ENCODE measurements at regions not wholly inside any gene's neighbourhood (a gene's known extent, or its start where the extent isn't known, plus 50 kb on each side); places are given as distances from the start of the nearest gene placed in this dataset.

DNA sequence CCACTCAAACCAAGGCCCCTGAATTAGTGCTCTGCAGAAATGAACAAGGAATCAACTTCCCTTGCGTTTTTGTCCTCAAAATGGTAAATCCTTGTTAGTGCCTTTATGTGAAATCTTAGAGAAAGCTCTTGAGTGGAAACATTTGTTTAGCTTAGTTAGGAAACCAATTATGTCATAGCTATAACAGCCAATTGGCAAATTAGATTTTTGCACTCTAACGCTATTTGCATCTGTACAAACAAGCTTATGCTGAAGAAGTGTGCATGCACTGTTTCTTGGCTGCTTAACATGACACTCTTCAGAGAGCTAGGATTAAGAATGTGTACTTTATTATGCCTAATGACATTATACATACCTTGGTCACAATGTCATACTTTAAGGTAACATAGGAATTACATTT lies 622.6 kb upstream of the SLC35B3 start:
- WGBS, result 87% methylated on average over 2 of the region's 2 CpGs
- no peak overlapping the region for H3K9ac ChIP-seq (ENCODE audit: low read depth in 1 of 2, low read length in 2 of 2)
- H3K27me3 ChIP-seq (ENCODE audit: control insufficient read depth in 4 of 4, insufficient read depth in 4 of 4, low read length in 3 of 4), result no peaks in the 10 kb centered on the region
- no peaks in the 10 kb centered on the region for H3K9me3 ChIP-seq (ENCODE audit: control insufficient read depth in 4 of 4, low read length in 3 of 4)
- H3K27ac ChIP-seq (ENCODE audit: low read depth in 1 of 2, low read length in 2 of 2), result no peak overlapping the region
- DNase-seq (ENCODE audit: low spot score), result no peak
- H3K4me3 ChIP-seq (ENCODE audit: low read depth in 1 of 3, low read length in 3 of 3), result no peak overlapping the region
- H3K36me3 ChIP-seq (ENCODE audit: control insufficient read depth in 4 of 4, insufficient read depth in 3 of 4, low read depth in 1 of 4, low read length in 3 of 4), result no peaks in the 10 kb centered on the region
- no peak for TF ChIP-seq FOXA1 (IDR thresholded peaks at IDR 0.05)
- TF ChIP-seq, protein P1, sequence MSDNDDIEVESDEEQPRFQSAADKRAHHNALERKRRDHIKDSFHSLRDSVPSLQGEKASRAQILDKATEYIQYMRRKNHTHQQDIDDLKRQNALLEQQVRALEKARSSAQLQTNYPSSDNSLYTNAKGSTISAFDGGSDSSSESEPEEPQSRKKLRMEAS (IDR thresholded peaks at IDR 0.05), result no peak
- no peak for TF ChIP-seq EGR1 (IDR thresholded peaks at IDR 0.05; ENCODE audit: low read depth in 2 of 2)
- no peak for TF ChIP-seq HNF4A (conservative IDR thresholded peaks at IDR 0.05)
- TF ChIP-seq, protein P2, sequence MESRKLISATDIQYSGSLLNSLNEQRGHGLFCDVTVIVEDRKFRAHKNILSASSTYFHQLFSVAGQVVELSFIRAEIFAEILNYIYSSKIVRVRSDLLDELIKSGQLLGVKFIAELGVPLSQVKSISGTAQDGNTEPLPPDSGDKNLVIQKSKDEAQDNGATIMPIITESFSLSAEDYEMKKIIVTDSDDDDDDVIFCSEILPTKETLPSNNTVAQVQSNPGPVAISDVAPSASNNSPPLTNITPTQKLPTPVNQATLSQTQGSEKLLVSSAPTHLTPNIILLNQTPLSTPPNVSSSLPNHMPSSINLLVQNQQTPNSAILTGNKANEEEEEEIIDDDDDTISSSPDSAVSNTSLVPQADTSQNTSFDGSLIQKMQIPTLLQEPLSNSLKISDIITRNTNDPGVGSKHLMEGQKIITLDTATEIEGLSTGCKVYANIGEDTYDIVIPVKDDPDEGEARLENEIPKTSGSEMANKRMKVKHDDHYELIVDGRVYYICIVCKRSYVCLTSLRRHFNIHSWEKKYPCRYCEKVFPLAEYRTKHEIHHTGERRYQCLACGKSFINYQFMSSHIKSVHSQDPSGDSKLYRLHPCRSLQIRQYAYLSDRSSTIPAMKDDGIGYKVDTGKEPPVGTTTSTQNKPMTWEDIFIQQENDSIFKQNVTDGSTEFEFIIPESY (IDR thresholded peaks at IDR 0.05), result no peak
- no peak for TF ChIP-seq FOXA2 (IDR thresholded peaks at IDR 0.05)
- no peak for TF ChIP-seq RAD21 (IDR thresholded peaks at IDR 0.05)
- TF ChIP-seq JUND (IDR thresholded peaks at IDR 0.05), result no peak
- TF ChIP-seq RXRA (IDR thresholded peaks at IDR 0.05), result no peak
- TF ChIP-seq HNF4G (IDR thresholded peaks at IDR 0.05), result no peak
- TF ChIP-seq, protein P3, sequence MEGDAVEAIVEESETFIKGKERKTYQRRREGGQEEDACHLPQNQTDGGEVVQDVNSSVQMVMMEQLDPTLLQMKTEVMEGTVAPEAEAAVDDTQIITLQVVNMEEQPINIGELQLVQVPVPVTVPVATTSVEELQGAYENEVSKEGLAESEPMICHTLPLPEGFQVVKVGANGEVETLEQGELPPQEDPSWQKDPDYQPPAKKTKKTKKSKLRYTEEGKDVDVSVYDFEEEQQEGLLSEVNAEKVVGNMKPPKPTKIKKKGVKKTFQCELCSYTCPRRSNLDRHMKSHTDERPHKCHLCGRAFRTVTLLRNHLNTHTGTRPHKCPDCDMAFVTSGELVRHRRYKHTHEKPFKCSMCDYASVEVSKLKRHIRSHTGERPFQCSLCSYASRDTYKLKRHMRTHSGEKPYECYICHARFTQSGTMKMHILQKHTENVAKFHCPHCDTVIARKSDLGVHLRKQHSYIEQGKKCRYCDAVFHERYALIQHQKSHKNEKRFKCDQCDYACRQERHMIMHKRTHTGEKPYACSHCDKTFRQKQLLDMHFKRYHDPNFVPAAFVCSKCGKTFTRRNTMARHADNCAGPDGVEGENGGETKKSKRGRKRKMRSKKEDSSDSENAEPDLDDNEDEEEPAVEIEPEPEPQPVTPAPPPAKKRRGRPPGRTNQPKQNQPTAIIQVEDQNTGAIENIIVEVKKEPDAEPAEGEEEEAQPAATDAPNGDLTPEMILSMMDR (IDR thresholded peaks at IDR 0.05; ENCODE audit: low read depth, low read length, missing input control), result no peak
- TF ChIP-seq YY1 (IDR thresholded peaks at IDR 0.05), result no peak
- TF ChIP-seq SP1 (IDR thresholded peaks at IDR 0.05), result no peak
- H3K4me1 ChIP-seq (ENCODE audit: control insufficient read depth in 4 of 4, insufficient read depth in 4 of 4, low read length in 3 of 4), result no peaks in the 10 kb centered on the region

DNA sequence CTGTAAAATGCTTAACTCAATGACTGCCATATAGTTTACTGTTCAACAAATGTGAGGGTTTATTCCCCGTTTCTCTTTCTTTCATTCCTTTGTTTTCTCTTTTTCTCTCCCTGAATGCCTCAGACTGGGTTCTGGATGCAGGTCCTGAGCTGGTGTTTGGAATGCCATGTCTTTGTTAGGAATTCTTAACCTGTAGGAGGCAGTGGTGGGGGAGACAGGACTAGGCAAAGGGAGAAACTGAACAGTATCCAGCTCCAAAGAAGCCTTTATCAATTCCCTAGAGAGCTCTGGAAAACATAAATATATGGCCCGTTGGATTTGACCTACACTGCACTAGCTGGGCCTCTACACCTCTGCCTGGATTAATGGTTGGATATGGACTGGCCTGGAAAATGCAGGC lies 621.2 kb upstream of the SLC35B3 start:
- WGBS, result 47% methylated on average over 2 of the region's 2 CpGs
- no peak for DNase-seq (ENCODE audit: low spot score)
- H3K9ac ChIP-seq (ENCODE audit: low read depth in 1 of 2, low read length in 2 of 2), result no peak overlapping the region
- H3K9me3 ChIP-seq (ENCODE audit: control insufficient read depth in 4 of 4, low read length in 3 of 4), result no peaks in the 10 kb centered on the region
- no peak for TF ChIP-seq EGR1 (IDR thresholded peaks at IDR 0.05; ENCODE audit: low read depth in 2 of 2)
- no peak for TF ChIP-seq RXRA (IDR thresholded peaks at IDR 0.05)
- no peak for TF ChIP-seq NR2F2 (IDR thresholded peaks at IDR 0.05)
- TF ChIP-seq TAF1 (conservative IDR thresholded peaks at IDR 0.05), result no peak
- no peak for TF ChIP-seq GABPA (IDR thresholded peaks at IDR 0.05 in 1 of 2, conservative IDR thresholded peaks at IDR 0.05 in 1 of 2)
- TF ChIP-seq HNF4A (conservative IDR thresholded peaks at IDR 0.05), result no peak
- no peak for TF ChIP-seq RAD21 (IDR thresholded peaks at IDR 0.05)
- no peak for TF ChIP-seq FOXA1 (IDR thresholded peaks at IDR 0.05)
- no peak for TF ChIP-seq HNF4G (IDR thresholded peaks at IDR 0.05)
- no peaks in the 10 kb centered on the region for H3K4me1 ChIP-seq (ENCODE audit: control insufficient read depth in 4 of 4, insufficient read depth in 4 of 4, low read length in 3 of 4)
- no peaks in the 10 kb centered on the region for H3K27me3 ChIP-seq (ENCODE audit: control insufficient read depth in 4 of 4, insufficient read depth in 4 of 4, low read length in 3 of 4)
- no peak overlapping the region for H3K27ac ChIP-seq (ENCODE audit: low read depth in 1 of 2, low read length in 2 of 2)
- no peak overlapping the region for H3K4me3 ChIP-seq (ENCODE audit: low read depth in 1 of 3, low read length in 3 of 3)
- no peaks in the 10 kb centered on the region for H3K36me3 ChIP-seq (ENCODE audit: control insufficient read depth in 4 of 4, insufficient read depth in 3 of 4, low read depth in 1 of 4, low read length in 3 of 4)

DNA sequence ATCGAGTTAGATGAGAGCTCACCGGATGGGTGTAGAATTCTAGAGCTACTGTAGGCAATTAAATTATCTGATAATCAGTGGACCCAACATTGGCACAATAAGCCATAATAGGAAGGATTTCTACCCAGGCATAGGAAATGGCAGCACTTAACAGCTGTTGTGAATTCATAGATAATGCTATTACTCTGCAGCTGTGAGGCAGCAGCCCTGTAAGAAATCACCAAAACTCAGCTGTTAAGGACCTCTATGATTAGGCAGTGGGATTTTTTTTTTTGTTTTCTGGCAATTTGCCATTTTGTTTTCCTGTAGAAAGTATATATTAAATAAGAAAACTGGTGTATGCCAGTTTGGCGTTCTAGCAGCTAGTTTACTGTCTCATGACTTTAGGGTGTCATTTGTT lies 609.1 kb upstream of the SLC35B3 start:
- H3K4me3 ChIP-seq (ENCODE audit: low read depth in 1 of 3, low read length in 3 of 3), result no peak overlapping the region
- H3K36me3 ChIP-seq (ENCODE audit: control insufficient read depth in 4 of 4, insufficient read depth in 3 of 4, low read depth in 1 of 4, low read length in 3 of 4), result no peaks in the 10 kb centered on the region
- H3K9me3 ChIP-seq (ENCODE audit: control insufficient read depth in 4 of 4, low read length in 3 of 4), result peaks cover 0 to 1% (median 0%) of the 10 kb centered on the region in 4 donors
- H3K27me3 ChIP-seq (ENCODE audit: control insufficient read depth in 4 of 4, insufficient read depth in 4 of 4, low read length in 3 of 4), result no peaks in the 10 kb centered on the region
- TF ChIP-seq HNF4A (conservative IDR thresholded peaks at IDR 0.05) (no peak), FOXA2 (IDR thresholded peaks at IDR 0.05) (no peak), RXRA (IDR thresholded peaks at IDR 0.05) (no peak), NR2F2 (IDR thresholded peaks at IDR 0.05) (no peak), YY1 (IDR thresholded peaks at IDR 0.05) (no peak), JUND (IDR thresholded peaks at IDR 0.05) (no peak)
- TF ChIP-seq, protein P1 (IDR thresholded peaks at IDR 0.05), result no peak
- 92% methylated on average over 3 of the region's 3 CpGs for WGBS
- no peaks in the 10 kb centered on the region for H3K4me1 ChIP-seq (ENCODE audit: control insufficient read depth in 4 of 4, insufficient read depth in 4 of 4, low read length in 3 of 4)
- no peak overlapping the region for H3K9ac ChIP-seq (ENCODE audit: low read depth in 1 of 2, low read length in 2 of 2)
- no peak for DNase-seq (ENCODE audit: low spot score)
- H3K27ac ChIP-seq (ENCODE audit: low read depth in 1 of 2, low read length in 2 of 2), result no peak overlapping the region

Data from liver (tissue), 8 donors.